Loucy (cell line): ENCODE measurements at regions not wholly inside any gene's neighbourhood (a gene's known extent, or its start where the extent isn't known, plus 50 kb on each side); places are given as distances from the start of the nearest gene placed in this dataset.

Experiments
- H2AFZ ChIP-seq: fragments of 200-600 bp; sonication (generic); 2 replicates; pipeline ENCODE4 v1.6.0; 2016; ENCODE audit warnings: antibody characterized with exemption, mild to moderate bottlenecking, low read length, moderate library complexity
- H3F3A ChIP-seq: fragments of 200-600 bp; 2 replicates; pipeline ENCODE4 v1.6.0; 2016; ENCODE audit warnings: antibody characterized with exemption, low read depth, mild to moderate bottlenecking
- H3K27me3 ChIP-seq: fragments of 200-600 bp; sonication (generic); 2 replicates; pipeline ENCODE4 v1.6.1; 2014; ENCODE audit warnings: low read length, mild to moderate bottlenecking; ENCODE audit not compliant: insufficient read depth, poor library complexity, severe bottlenecking
- H3K36me3 ChIP-seq: fragments of 200-600 bp; sonication (generic); 2 replicates; pipeline ENCODE4 v1.6.1; 2016; ENCODE audit warnings: low read length; ENCODE audit not compliant: insufficient read depth
- H3K4me1 ChIP-seq: fragments of 200-600 bp; sonication (generic); 2 replicates; pipeline ENCODE4 v1.5.1; 2014; ENCODE audit warnings: low read length, mild to moderate bottlenecking; ENCODE audit not compliant: insufficient read depth, poor library complexity, severe bottlenecking
- H3K4me2 ChIP-seq: fragments of 200-600 bp; sonication (generic); 2 replicates; pipeline ENCODE4 v1.6.0; 2014; ENCODE audit warnings: antibody characterized with exemption, low read length, low read depth, mild to moderate bottlenecking; ENCODE audit not compliant: poor library complexity, severe bottlenecking
- H3K4me3 ChIP-seq: fragments of 200-600 bp; sonication (generic); 2 replicates; pipeline ENCODE4 v1.5.1; 2014; ENCODE audit warnings: low read length, mild to moderate bottlenecking, mixed read lengths; ENCODE audit not compliant: poor library complexity, severe bottlenecking
- H3K79me2 ChIP-seq: fragments of 200-600 bp; sonication (generic); 2 replicates; pipeline ENCODE4 v1.6.1; 2014; ENCODE audit warnings: low read length; ENCODE audit not compliant: insufficient read depth
- H3K9ac ChIP-seq: fragments of 200-600 bp; sonication (generic); 2 replicates; pipeline ENCODE4 v1.6.0; 2014; ENCODE audit warnings: mild to moderate bottlenecking, low read depth, low read length, moderate library complexity; ENCODE audit not compliant: poor library complexity, severe bottlenecking
- H3K9me2 ChIP-seq: fragments of 200-600 bp; sonication (generic); replicated peaks from 2 replicates; pipeline ENCODE4 v1.6.1; 2016; ENCODE audit warnings: low read depth, low read length, mixed read lengths
- H3K9me3 ChIP-seq: fragments of 200-600 bp; sonication (generic); 2 replicates; pipeline ENCODE4 v1.6.1; 2014; ENCODE audit warnings: mild to moderate bottlenecking, antibody characterized with exemption, low read length, low read depth; ENCODE audit not compliant: insufficient read depth
- H4K20me1 ChIP-seq: fragments of 200-600 bp; sonication (generic); 2 replicates; pipeline ENCODE4 v1.6.0; 2014; ENCODE audit warnings: antibody characterized with exemption, low read length, mild to moderate bottlenecking; ENCODE audit not compliant: insufficient read depth, poor library complexity, severe bottlenecking
- EZH2phosphoT487 ChIP-seq: fragments of 200-600 bp; IDR thresholded peaks from 2 replicates; pipeline ENCODE4 v1.6.1; 2018; ENCODE audit warnings: antibody characterized with exemption, mild to moderate bottlenecking, moderate library complexity, borderline replicate concordance
- TF ChIP-seq, protein P1 (sequence below): fragments of 200-600 bp; sonication (generic); conservative IDR thresholded peaks from 2 replicates; pipeline ENCODE4 v1.5.1; 2014; ENCODE audit warnings: mild to moderate bottlenecking, antibody characterized with exemption, low read length

DNA sequence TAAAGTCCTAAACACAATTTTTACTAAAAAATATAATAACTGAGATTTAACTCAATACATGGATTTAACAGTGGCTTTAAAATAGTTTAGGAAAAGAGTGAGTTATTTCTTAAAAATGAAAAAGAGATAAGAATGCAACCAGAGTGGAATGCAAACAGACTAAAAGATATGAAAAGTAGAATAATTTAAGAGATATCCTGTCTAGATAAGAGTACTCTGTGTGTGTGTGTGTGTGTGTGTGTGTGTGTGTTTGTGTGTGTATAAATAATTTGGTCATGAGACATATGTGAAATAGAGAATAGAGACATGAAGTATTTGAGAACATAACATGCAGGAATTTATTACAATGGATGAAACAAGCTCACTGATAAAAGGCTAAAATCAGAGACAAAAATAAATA lies 986.9 kb upstream of the CHORDC1 start:
- no peaks in the 10 kb centered on the region for H4K20me1 ChIP-seq
- no peaks in the 10 kb centered on the region for H3K36me3 ChIP-seq
- H2AFZ ChIP-seq = no peak overlapping the region
- no peaks in the 10 kb centered on the region for H3K79me2 ChIP-seq
- no peaks in the 10 kb centered on the region for H3K9me3 ChIP-seq
- H3K9ac ChIP-seq = no peak overlapping the region
- H3K9me2 ChIP-seq = no peaks in the 10 kb centered on the region
- no peaks in the 10 kb centered on the region for H3F3A ChIP-seq
- H3K27me3 ChIP-seq = no peaks in the 10 kb centered on the region
- H3K4me2 ChIP-seq = no peak overlapping the region
- H3K4me3 ChIP-seq = no peak overlapping the region
- no peaks in the 10 kb centered on the region for H3K4me1 ChIP-seq
- TF ChIP-seq, protein P1, sequence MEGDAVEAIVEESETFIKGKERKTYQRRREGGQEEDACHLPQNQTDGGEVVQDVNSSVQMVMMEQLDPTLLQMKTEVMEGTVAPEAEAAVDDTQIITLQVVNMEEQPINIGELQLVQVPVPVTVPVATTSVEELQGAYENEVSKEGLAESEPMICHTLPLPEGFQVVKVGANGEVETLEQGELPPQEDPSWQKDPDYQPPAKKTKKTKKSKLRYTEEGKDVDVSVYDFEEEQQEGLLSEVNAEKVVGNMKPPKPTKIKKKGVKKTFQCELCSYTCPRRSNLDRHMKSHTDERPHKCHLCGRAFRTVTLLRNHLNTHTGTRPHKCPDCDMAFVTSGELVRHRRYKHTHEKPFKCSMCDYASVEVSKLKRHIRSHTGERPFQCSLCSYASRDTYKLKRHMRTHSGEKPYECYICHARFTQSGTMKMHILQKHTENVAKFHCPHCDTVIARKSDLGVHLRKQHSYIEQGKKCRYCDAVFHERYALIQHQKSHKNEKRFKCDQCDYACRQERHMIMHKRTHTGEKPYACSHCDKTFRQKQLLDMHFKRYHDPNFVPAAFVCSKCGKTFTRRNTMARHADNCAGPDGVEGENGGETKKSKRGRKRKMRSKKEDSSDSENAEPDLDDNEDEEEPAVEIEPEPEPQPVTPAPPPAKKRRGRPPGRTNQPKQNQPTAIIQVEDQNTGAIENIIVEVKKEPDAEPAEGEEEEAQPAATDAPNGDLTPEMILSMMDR = no peak
- TF ChIP-seq EZH2phosphoT487 = no peak

DNA sequence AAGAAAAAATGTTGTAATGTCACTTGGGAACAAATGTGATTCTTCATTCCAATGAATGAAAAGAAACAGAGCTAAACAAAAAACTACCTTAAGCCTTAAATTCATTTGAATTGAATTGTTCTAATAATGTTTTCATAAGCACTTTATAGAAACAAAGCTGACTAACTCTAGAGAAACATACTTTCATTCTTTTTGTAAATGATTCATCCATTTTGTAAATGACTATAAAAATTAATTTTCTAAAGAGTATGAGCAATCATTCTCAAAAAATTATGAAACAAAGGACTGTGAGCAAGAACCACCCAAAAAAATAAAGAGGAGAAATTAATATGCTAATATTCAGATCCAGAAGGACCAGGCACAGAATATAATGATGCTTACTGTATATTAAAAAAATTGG lies 986.5 kb upstream of the CHORDC1 start:
- no peaks in the 10 kb centered on the region for H3K27me3 ChIP-seq
- no peaks in the 10 kb centered on the region for H4K20me1 ChIP-seq
- H3K4me3 ChIP-seq = no peak overlapping the region
- H3K9me3 ChIP-seq = no peaks in the 10 kb centered on the region
- no peak overlapping the region for H3K9ac ChIP-seq
- no peaks in the 10 kb centered on the region for H3F3A ChIP-seq
- H3K9me2 ChIP-seq = no peaks in the 10 kb centered on the region
- TF ChIP-seq, protein P1 = no peak
- TF ChIP-seq EZH2phosphoT487 = no peak
- no peak overlapping the region for H3K4me2 ChIP-seq
- H3K4me1 ChIP-seq = no peaks in the 10 kb centered on the region
- H3K36me3 ChIP-seq = no peaks in the 10 kb centered on the region
- H3K79me2 ChIP-seq = no peaks in the 10 kb centered on the region
- H2AFZ ChIP-seq = no peak overlapping the region

DNA sequence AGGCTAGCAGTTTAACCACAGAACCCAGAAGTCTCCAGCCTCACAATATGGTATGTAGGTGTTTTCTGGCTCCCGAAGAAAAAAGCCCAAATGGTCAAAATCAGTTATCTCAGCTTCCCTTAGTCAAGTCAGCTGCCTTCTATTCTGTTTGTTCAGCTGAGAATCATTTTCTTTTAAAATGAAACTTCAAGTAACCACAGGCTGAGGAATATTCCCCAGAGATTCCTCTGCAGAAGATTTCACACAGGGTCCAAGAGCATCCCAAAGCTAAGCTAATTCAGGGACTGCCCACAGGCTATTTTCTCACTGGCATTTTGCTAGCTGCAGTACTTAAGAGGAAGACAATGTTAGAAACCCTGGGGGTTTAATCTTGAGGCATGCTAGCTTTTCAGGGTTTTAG lies 977.0 kb upstream of the CHORDC1 start:
- no peaks in the 10 kb centered on the region for H3K4me1 ChIP-seq
- H3K27me3 ChIP-seq = no peaks in the 10 kb centered on the region
- TF ChIP-seq EZH2phosphoT487 = no peak
- TF ChIP-seq, protein P1 = no peak
- H3K9me2 ChIP-seq = no peaks in the 10 kb centered on the region
- no peaks in the 10 kb centered on the region for H3F3A ChIP-seq
- no peak overlapping the region for H3K9ac ChIP-seq
- no peaks in the 10 kb centered on the region for H3K79me2 ChIP-seq
- H4K20me1 ChIP-seq = no peaks in the 10 kb centered on the region
- no peaks in the 10 kb centered on the region for H3K36me3 ChIP-seq
- no peaks in the 10 kb centered on the region for H3K9me3 ChIP-seq
- no peak overlapping the region for H3K4me2 ChIP-seq
- H2AFZ ChIP-seq = no peak overlapping the region
- H3K4me3 ChIP-seq = no peak overlapping the region
